CD4-positive, alpha-beta T cell treated with Interferon gamma for 1 hour (primary cell): ENCODE measurements at regions not wholly inside any gene's neighbourhood (a gene's known extent, or its start where the extent isn't known, plus 50 kb on each side); places are given as distances from the start of the nearest gene placed in this dataset.

Experiments
- DNase-seq: peaks from one replicate; pipeline ENCODE4 v3.0.0-alpha.2; 2020

- no peak for DNase-seq
Observed at GRCh38 chr1:209367061-209367772, 216.3 kb upstream of the CAMK1G start.

- DNase-seq = no peak
Observed at GRCh38 chr1:209368864-209369598, 214.5 kb upstream of the CAMK1G start.

GRCh38 chr1:209370241-209370995 is 213.1 kb upstream of the CAMK1G start:
- no peak for DNase-seq

- DNase-seq = no peak
Observed at GRCh38 chr1:209375097-209375496, 208.4 kb upstream of the CAMK1G start.

- DNase-seq = no peak
Observed at GRCh38 chr1:209375671-209376365, 207.7 kb upstream of the CAMK1G start.

GRCh38 chr1:209376774-209377173 is 206.7 kb upstream of the CAMK1G start:
- DNase-seq = no peak

- no peak for DNase-seq
Observed at GRCh38 chr1:209377995-209378394, 205.5 kb upstream of the CAMK1G start.

- no peak for DNase-seq
Observed at GRCh38 chr1:209379280-209379679, 204.2 kb upstream of the CAMK1G start.

- no peak for DNase-seq
Observed at GRCh38 chr1:209380420-209380819, 203.1 kb upstream of the CAMK1G start.

GRCh38 chr1:209382231-209383100 is 201.0 kb upstream of the CAMK1G start:
- DNase-seq = no peak

- DNase-seq = no peak
Observed at GRCh38 chr1:209383422-209383821, 200.1 kb upstream of the CAMK1G start.

GRCh38 chr1:209383907-209384709 is 199.4 kb upstream of the CAMK1G start:
- no peak for DNase-seq

GRCh38 chr1:209384710-209385550 is 198.6 kb upstream of the CAMK1G start:
- no peak for DNase-seq

- no peak for DNase-seq
Observed at GRCh38 chr1:209386156-209386555, 197.4 kb upstream of the CAMK1G start.

GRCh38 chr1:209387271-209387968 is 196.1 kb upstream of the CAMK1G start:
- DNase-seq = no peak

- DNase-seq = no peak
Observed at GRCh38 chr1:209387969-209388329, 195.6 kb upstream of the CAMK1G start.

GRCh38 chr1:209388358-209388757 is 195.2 kb upstream of the CAMK1G start:
- DNase-seq = no peak

- DNase-seq = no peak
Observed at GRCh38 chr1:209389258-209389657, 194.3 kb upstream of the CAMK1G start.

GRCh38 chr1:209389975-209390374 is 193.5 kb upstream of the CAMK1G start:
- DNase-seq = no peak

GRCh38 chr1:209390764-209391163 is 192.8 kb upstream of the CAMK1G start:
- DNase-seq = no peak
